ENCODE measurements at regions not wholly inside any gene's neighbourhood (a gene's known extent, or its start where the extent isn't known, plus 50 kb on each side); places are given as distances from the start of the nearest gene placed in this dataset.
"Not testable (repeated sequence)": the region's sequence is repeated elsewhere in the genome, so short reads cannot be mapped to it uniquely, and the experiment has no call there.

GRCh38 chr1:83403500-83403899 lies 595.4 kb downstream of the TTLL7 start:
- CTCF ChIA-PET; intact Hi-C loops (cut with micrococcal nuclease; ENCODE audit: unreplicated experiment); H3K4me2 ChIP-seq (ENCODE audit: control insufficient read depth, insufficient read depth); H3K9ac ChIP-seq (ENCODE audit: control insufficient read depth, insufficient read depth, low read length); BruUV-seq (replicated peaks); H3K79me2 ChIP-seq (ENCODE audit: control insufficient read depth, insufficient read depth, low read length); H3K4me3 ChIP-seq; H3K36me3 ChIP-seq (ENCODE audit: control insufficient read depth in 2 of 2, insufficient read depth in 2 of 2, low read length in 1 of 2); H3K9me3 ChIP-seq (replicated peaks; ENCODE audit: control insufficient read depth, insufficient read depth, low read length); H3K27ac ChIP-seq (ENCODE audit: control insufficient read depth, insufficient read depth); in situ Hi-C loops (cut with MboI); SMC1A ChIA-PET (ENCODE audit: uncharacterized antibody, unreplicated experiment); H2AFZ ChIP-seq (ENCODE audit: control insufficient read depth, low read depth, low read length); DNase-seq (ENCODE audit: low read depth, low spot score); H4K20me1 ChIP-seq (ENCODE audit: control insufficient read depth, insufficient read depth); H3K4me1 ChIP-seq (ENCODE audit: control insufficient read depth, insufficient read depth, low read length); H3K27me3 ChIP-seq (replicated peaks in 1 of 2; ENCODE audit: control insufficient read depth in 2 of 2, insufficient read depth in 2 of 2, low read length in 1 of 2); FAIRE-seq; POLR2A ChIA-PET: not testable (repeated sequence)
- RAD21 ChIA-PET (ENCODE audit: unreplicated experiment), result interaction anchor here (0.6 kb wide), 1 partner anchor 97 kb away, joined by 3 read pairs; no protein-coding TSS in a partner anchor
- peak; percentile 40 for ATAC-seq
- 40% methylated on average over 7 of the region's 7 CpGs for WGBS (ENCODE audit: insufficient coverage, insufficient replicate concordance, low lambda C conversion rate, missing lambda C conversion rate)
- TF ChIP-seq RUNX3 (IDR thresholded peaks at IDR 0.05; ENCODE audit: low read length), result peak; percentile 25; the same call in 1 of the 2 replicates

DNA sequence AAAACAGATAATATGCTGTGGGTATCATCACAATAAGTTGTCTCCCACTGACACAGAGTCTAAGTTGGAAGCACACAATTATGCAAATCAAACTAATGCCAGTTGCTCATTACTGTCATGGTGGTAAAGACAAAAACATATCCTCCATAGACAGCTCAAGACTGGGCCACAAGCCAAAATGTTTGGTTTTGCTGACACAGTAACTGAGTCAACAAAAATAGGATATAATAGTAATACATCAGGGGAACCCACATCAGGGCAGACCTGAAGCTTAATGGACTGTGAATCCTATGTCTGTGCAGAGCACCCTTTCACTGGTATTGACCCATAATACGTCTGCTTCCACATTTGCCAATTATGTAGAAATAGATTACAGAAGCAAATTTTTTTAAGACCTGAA lies 597.8 kb downstream of the TTLL7 start:
- FAIRE-seq; H3K36me3 ChIP-seq (ENCODE audit: control insufficient read depth in 2 of 2, insufficient read depth in 2 of 2, low read length in 1 of 2); RAD21 ChIA-PET (ENCODE audit: unreplicated experiment); ATAC-seq; POLR2A ChIA-PET; H3K9me3 ChIP-seq (replicated peaks; ENCODE audit: control insufficient read depth, insufficient read depth, low read length); CTCF ChIA-PET; H3K79me2 ChIP-seq (ENCODE audit: control insufficient read depth, insufficient read depth, low read length); in situ Hi-C loops (cut with MboI); H4K20me1 ChIP-seq (ENCODE audit: control insufficient read depth, insufficient read depth); DNase-seq (ENCODE audit: low read depth, low spot score); H3K4me3 ChIP-seq; BruUV-seq (replicated peaks); H3K9ac ChIP-seq (ENCODE audit: control insufficient read depth, insufficient read depth, low read length); SMC1A ChIA-PET (ENCODE audit: uncharacterized antibody, unreplicated experiment); H3K27ac ChIP-seq (ENCODE audit: control insufficient read depth, insufficient read depth); intact Hi-C loops (cut with micrococcal nuclease; ENCODE audit: unreplicated experiment); H3K27me3 ChIP-seq (replicated peaks in 1 of 2; ENCODE audit: control insufficient read depth in 2 of 2, insufficient read depth in 2 of 2, low read length in 1 of 2); H3K4me2 ChIP-seq (ENCODE audit: control insufficient read depth, insufficient read depth); H2AFZ ChIP-seq (ENCODE audit: control insufficient read depth, low read depth, low read length); H3K4me1 ChIP-seq (ENCODE audit: control insufficient read depth, insufficient read depth, low read length): not testable (repeated sequence)
- WGBS (ENCODE audit: insufficient coverage, insufficient replicate concordance, low lambda C conversion rate, missing lambda C conversion rate), result 33% methylated on average over 1 of the region's 1 CpG

DNA sequence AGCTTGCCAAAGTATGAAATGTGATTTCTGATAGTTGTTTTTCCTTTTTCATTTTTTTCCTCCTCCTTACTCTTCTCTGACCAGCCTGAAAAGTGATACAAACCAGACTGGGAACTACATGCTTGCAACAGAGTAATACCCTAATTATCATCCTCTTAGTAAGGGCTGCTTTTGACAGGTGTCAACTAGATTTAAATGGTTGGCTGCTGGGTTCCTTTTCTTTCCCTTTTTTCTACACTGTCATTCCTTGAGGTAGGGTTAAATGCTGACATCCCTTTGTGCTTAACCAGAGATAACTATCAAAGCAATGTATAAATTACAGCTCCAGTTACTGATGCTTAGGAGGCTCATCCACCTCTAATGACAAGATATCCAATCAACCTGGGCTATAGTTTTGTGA lies 598.8 kb downstream of the TTLL7 start:
- CTCF ChIA-PET; FAIRE-seq; H3K4me1 ChIP-seq (ENCODE audit: control insufficient read depth, insufficient read depth, low read length); POLR2A ChIA-PET; ATAC-seq; H2AFZ ChIP-seq (ENCODE audit: control insufficient read depth, low read depth, low read length); H3K79me2 ChIP-seq (ENCODE audit: control insufficient read depth, insufficient read depth, low read length); H3K4me2 ChIP-seq (ENCODE audit: control insufficient read depth, insufficient read depth); H3K9ac ChIP-seq (ENCODE audit: control insufficient read depth, insufficient read depth, low read length); DNase-seq (ENCODE audit: low read depth, low spot score); H3K9me3 ChIP-seq (replicated peaks; ENCODE audit: control insufficient read depth, insufficient read depth, low read length); RAD21 ChIA-PET (ENCODE audit: unreplicated experiment); intact Hi-C loops (cut with micrococcal nuclease; ENCODE audit: unreplicated experiment); H3K36me3 ChIP-seq (ENCODE audit: control insufficient read depth in 2 of 2, insufficient read depth in 2 of 2, low read length in 1 of 2); BruUV-seq (replicated peaks); H3K4me3 ChIP-seq; in situ Hi-C loops (cut with MboI); SMC1A ChIA-PET (ENCODE audit: uncharacterized antibody, unreplicated experiment); H3K27ac ChIP-seq (ENCODE audit: control insufficient read depth, insufficient read depth); H3K27me3 ChIP-seq (replicated peaks in 1 of 2; ENCODE audit: control insufficient read depth in 2 of 2, insufficient read depth in 2 of 2, low read length in 1 of 2); H4K20me1 ChIP-seq (ENCODE audit: control insufficient read depth, insufficient read depth): not testable (repeated sequence)
